ENCODE measurements at regions not wholly inside any gene's neighbourhood (a gene's known extent, or its start where the extent isn't known, plus 50 kb on each side); places are given as distances from the start of the nearest gene placed in this dataset.

- no peak for TF ChIP-seq CTCF (IDR thresholded peaks at IDR 0.05; ENCODE audit: insufficient read depth, low read depth, low read length)
- TF ChIP-seq EZH2 (IDR thresholded peaks at IDR 0.05; ENCODE audit: insufficient read depth, low read length), result no peak
- DNase-seq (ENCODE audit: low read depth) (no peak), FAIRE-seq (no peak)
- Histone ChIP-seq H3K4me3 (ENCODE audit: insufficient read depth, low read depth, low read length) (no peak overlapping the region), H3K27me3 (ENCODE audit: insufficient read depth, low read length) (no peaks in the 10 kb centered on the region), H3K36me3 (ENCODE audit: insufficient read depth, low read length) (no peaks in the 10 kb centered on the region), H2AFZ (ENCODE audit: low read depth, low read length) (no peak overlapping the region), H3K9me3 (ENCODE audit: insufficient read depth, low read depth, low read length) (no peaks in the 10 kb centered on the region), H4K20me1 (ENCODE audit: insufficient read depth, low read length) (no peaks in the 10 kb centered on the region), H3K4me2 (ENCODE audit: low read length) (no peak overlapping the region), H3K79me2 (ENCODE audit: insufficient read depth, low read length) (no peaks in the 10 kb centered on the region), H3K9ac (ENCODE audit: low read length) (no peak overlapping the region), H3K4me1 (ENCODE audit: insufficient read depth, low read length) (no peaks in the 10 kb centered on the region), H3K27ac (ENCODE audit: low read depth, low read length) (no peak overlapping the region)
- peaks cover 8% of the 10 kb centered on the region for H3K4me1 Mint-ChIP-seq (ENCODE audit: low read depth, unreplicated experiment)
- H3K4me3 Mint-ChIP-seq (ENCODE audit: unreplicated experiment), result no peak overlapping the region
- peaks cover 2% of the 10 kb centered on the region for H3K9me3 Mint-ChIP-seq (ENCODE audit: unreplicated experiment)
- no peak overlapping the region for H3K27ac Mint-ChIP-seq (ENCODE audit: unreplicated experiment)
- H3K27me3 Mint-ChIP-seq (ENCODE audit: low read depth, unreplicated experiment), result peaks cover 12% of the 10 kb centered on the region
- H3K36me3 Mint-ChIP-seq (ENCODE audit: low read depth, unreplicated experiment), result no peaks in the 10 kb centered on the region
These were observed 208.2 kb downstream of the WDR11 start for GRCh38 chr10:121059351-121059750.

- H3K9me3 ChIP-seq (ENCODE audit: insufficient read depth, low read depth, low read length), result no peaks in the 10 kb centered on the region
- FAIRE-seq, result no peak
- Mint-ChIP-seq H3K36me3 (ENCODE audit: low read depth, unreplicated experiment) (no peaks in the 10 kb centered on the region), H3K4me1 (ENCODE audit: low read depth, unreplicated experiment) (peaks cover 1% of the 10 kb centered on the region), H3K9me3 (ENCODE audit: unreplicated experiment) (peaks cover 2% of the 10 kb centered on the region), H3K27me3 (ENCODE audit: low read depth, unreplicated experiment) (peaks cover 14% of the 10 kb centered on the region), H3K4me3 (ENCODE audit: unreplicated experiment) (no peak overlapping the region), H3K27ac (ENCODE audit: unreplicated experiment) (no peak overlapping the region)
- H3K36me3 ChIP-seq (ENCODE audit: insufficient read depth, low read length), result no peaks in the 10 kb centered on the region
- TF ChIP-seq EZH2 (IDR thresholded peaks at IDR 0.05; ENCODE audit: insufficient read depth, low read length), result no peak
- no peak for TF ChIP-seq CTCF (IDR thresholded peaks at IDR 0.05; ENCODE audit: insufficient read depth, low read depth, low read length)
- H3K27me3 ChIP-seq (ENCODE audit: insufficient read depth, low read length), result no peaks in the 10 kb centered on the region
- H3K4me3 ChIP-seq (ENCODE audit: insufficient read depth, low read depth, low read length), result no peak overlapping the region
- H3K4me1 ChIP-seq (ENCODE audit: insufficient read depth, low read length), result no peaks in the 10 kb centered on the region
- DNase-seq (ENCODE audit: low read depth), result no peak
- H3K9ac ChIP-seq (ENCODE audit: low read length), result no peak overlapping the region
- no peak overlapping the region for H2AFZ ChIP-seq (ENCODE audit: low read depth, low read length)
- H3K4me2 ChIP-seq (ENCODE audit: low read length), result no peak overlapping the region
- no peaks in the 10 kb centered on the region for H3K79me2 ChIP-seq (ENCODE audit: insufficient read depth, low read length)
- no peak overlapping the region for H3K27ac ChIP-seq (ENCODE audit: low read depth, low read length)
- no peaks in the 10 kb centered on the region for H4K20me1 ChIP-seq (ENCODE audit: insufficient read depth, low read length)
These were observed 211.0 kb downstream of the WDR11 start for GRCh38 chr10:121062115-121062514.

GRCh38 chr10:121063744-121064143 is 212.6 kb downstream of the WDR11 start:
- no peak overlapping the region for H3K4me2 ChIP-seq (ENCODE audit: low read length)
- H3K4me3 ChIP-seq (ENCODE audit: insufficient read depth, low read depth, low read length), result no peak overlapping the region
- Mint-ChIP-seq H3K27me3 (ENCODE audit: low read depth, unreplicated experiment) (peaks cover 14% of the 10 kb centered on the region), H3K9me3 (ENCODE audit: unreplicated experiment) (peaks cover 8% of the 10 kb centered on the region), H3K4me1 (ENCODE audit: low read depth, unreplicated experiment) (no peaks in the 10 kb centered on the region), H3K4me3 (ENCODE audit: unreplicated experiment) (no peak overlapping the region), H3K36me3 (ENCODE audit: low read depth, unreplicated experiment) (no peaks in the 10 kb centered on the region), H3K27ac (ENCODE audit: unreplicated experiment) (no peak overlapping the region)
- no peak overlapping the region for H3K9ac ChIP-seq (ENCODE audit: low read length)
- no peaks in the 10 kb centered on the region for H3K4me1 ChIP-seq (ENCODE audit: insufficient read depth, low read length)
- no peak overlapping the region for H2AFZ ChIP-seq (ENCODE audit: low read depth, low read length)
- TF ChIP-seq CTCF (IDR thresholded peaks at IDR 0.05; ENCODE audit: insufficient read depth, low read depth, low read length) (no peak), EZH2 (IDR thresholded peaks at IDR 0.05; ENCODE audit: insufficient read depth, low read length) (no peak)
- H3K27me3 ChIP-seq (ENCODE audit: insufficient read depth, low read length), result no peaks in the 10 kb centered on the region
- H3K27ac ChIP-seq (ENCODE audit: low read depth, low read length), result no peak overlapping the region
- DNase-seq (ENCODE audit: low read depth) (no peak), FAIRE-seq (no peak)
- no peaks in the 10 kb centered on the region for H4K20me1 ChIP-seq (ENCODE audit: insufficient read depth, low read length)
- H3K36me3 ChIP-seq (ENCODE audit: insufficient read depth, low read length), result no peaks in the 10 kb centered on the region
- no peaks in the 10 kb centered on the region for H3K9me3 ChIP-seq (ENCODE audit: insufficient read depth, low read depth, low read length)
- H3K79me2 ChIP-seq (ENCODE audit: insufficient read depth, low read length), result no peaks in the 10 kb centered on the region

Measured in astrocyte (in vitro differentiated cells and primary cell).